Stomach smooth muscle (tissue), 2 donors: ENCODE measurements at regions not wholly inside any gene's neighbourhood (a gene's known extent, or its start where the extent isn't known, plus 50 kb on each side); places are given as distances from the start of the nearest gene placed in this dataset.

Experiments
- H3K27ac ChIP-seq: one replicate; pipeline ENCODE4 v1.7.0; 2013; ENCODE audit warnings: mild to moderate bottlenecking, low read length, inconsistent platforms
- H3K27me3 ChIP-seq, 2 donors: one replicate each; pipeline ENCODE4 v1.7.0; 2013; ENCODE audit warnings: low read length in 2 of 2; ENCODE audit not compliant: insufficient read depth in 2 of 2, control insufficient read depth in 1 of 2
- H3K36me3 ChIP-seq, 2 donors: one replicate each; pipeline ENCODE4 v1.7.0; 2013; ENCODE audit warnings: low read length in 2 of 2; ENCODE audit not compliant: control insufficient read depth in 2 of 2, insufficient read depth in 2 of 2
- H3K4me1 ChIP-seq: one replicate; pipeline ENCODE4 v1.7.0; 2013; ENCODE audit warnings: low read length; ENCODE audit not compliant: control insufficient read depth, insufficient read depth
- H3K4me3 ChIP-seq, 2 donors: one replicate each; pipeline ENCODE4 v1.7.0; 2013; ENCODE audit warnings: low read length in 2 of 2
- H3K9ac ChIP-seq, 2 donors: one replicate each; pipeline ENCODE4 v1.7.0; 2013; ENCODE audit warnings: low read length in 2 of 2, mild to moderate bottlenecking in 1 of 2
- H3K9me3 ChIP-seq, 2 donors: one replicate each; pipeline ENCODE4 v1.7.0; 2013; ENCODE audit warnings: low read length in 2 of 2; ENCODE audit not compliant: control insufficient read depth in 2 of 2
- donor health status: healthy.
- donor health status: Pancreatic carcinoma.

GRCh38 chr11:29009426-29009825 is 901.2 kb downstream of the METTL15 start:
- Histone ChIP-seq H3K9me3 (no peaks in the 10 kb centered on the region), H3K4me1 (no peaks in the 10 kb centered on the region), H3K27me3 (no peaks in the 10 kb centered on the region), H3K4me3 (no peak overlapping the region), H3K9ac (no peak overlapping the region), H3K36me3 (no peaks in the 10 kb centered on the region), H3K27ac (no peak overlapping the region)

DNA sequence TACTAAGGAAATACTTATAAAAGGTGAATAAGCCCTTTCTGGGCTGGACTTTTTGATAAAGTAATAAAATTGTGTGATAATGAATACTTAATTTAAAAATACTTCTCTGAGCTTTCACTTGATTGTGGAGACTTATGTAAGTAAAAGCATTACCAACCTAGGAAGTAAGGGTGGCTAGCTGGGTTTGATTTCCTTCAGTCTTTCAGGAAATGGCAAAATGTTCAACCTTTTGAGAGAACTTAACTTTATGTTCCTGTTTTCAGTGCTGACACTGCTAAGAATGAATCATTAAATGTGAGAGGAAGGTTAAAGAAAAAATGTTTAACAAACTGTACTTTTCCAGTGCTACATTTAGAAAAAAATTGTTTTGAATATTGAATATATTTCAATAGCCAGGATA is 900.3 kb downstream of the METTL15 start:
- Histone ChIP-seq H3K27me3 (no peaks in the 10 kb centered on the region), H3K27ac (no peak overlapping the region), H3K4me1 (no peaks in the 10 kb centered on the region), H3K36me3 (no peaks in the 10 kb centered on the region), H3K4me3 (no peak overlapping the region), H3K9ac (no peak overlapping the region), H3K9me3 (no peaks in the 10 kb centered on the region)

GRCh38 chr11:29006668-29007067 is 898.5 kb downstream of the METTL15 start:
- Histone ChIP-seq H3K9me3 (no peaks in the 10 kb centered on the region), H3K27me3 (no peaks in the 10 kb centered on the region), H3K4me1 (no peaks in the 10 kb centered on the region), H3K4me3 (no peak overlapping the region), H3K36me3 (no peaks in the 10 kb centered on the region), H3K27ac (no peak overlapping the region), H3K9ac (no peak overlapping the region)

GRCh38 chr11:29005401-29005980 is 897.3 kb downstream of the METTL15 start:
- H3K9me3 ChIP-seq = no peaks in the 10 kb centered on the region
- no peaks in the 10 kb centered on the region for H3K36me3 ChIP-seq
- no peak overlapping the region for H3K27ac ChIP-seq
- H3K4me1 ChIP-seq = no peaks in the 10 kb centered on the region
- no peak overlapping the region for H3K9ac ChIP-seq
- no peak overlapping the region for H3K4me3 ChIP-seq
- no peaks in the 10 kb centered on the region for H3K27me3 ChIP-seq

DNA sequence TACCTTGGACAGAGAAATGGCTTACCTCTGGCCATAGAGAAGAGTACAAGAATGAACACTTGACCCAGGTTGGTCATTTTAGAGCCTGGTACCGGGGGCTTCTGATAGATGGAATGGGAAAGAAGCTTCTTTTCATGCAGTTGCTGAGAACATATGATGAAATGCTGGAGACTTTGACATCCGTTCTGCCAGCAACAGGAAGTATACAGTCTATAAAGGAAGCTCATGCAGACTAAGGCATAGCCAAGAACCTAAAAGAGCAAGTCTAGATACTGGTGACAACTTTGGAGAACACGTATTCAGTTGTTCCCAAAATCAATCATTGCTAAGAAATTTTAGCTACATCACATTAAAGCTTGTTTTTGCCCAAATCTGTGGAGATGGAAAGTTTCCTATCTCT is 894.6 kb downstream of the METTL15 start:
- no peaks in the 10 kb centered on the region for H3K9me3 ChIP-seq

GRCh38 chr11:28999620-29000019 is 891.4 kb downstream of the METTL15 start:
- no peaks in the 10 kb centered on the region for H3K27me3 ChIP-seq
- no peak overlapping the region for H3K4me3 ChIP-seq
- no peak overlapping the region for H3K9ac ChIP-seq
- H3K9me3 ChIP-seq = no peaks in the 10 kb centered on the region
- H3K36me3 ChIP-seq = no peaks in the 10 kb centered on the region
- H3K27ac ChIP-seq = no peak overlapping the region
- no peaks in the 10 kb centered on the region for H3K4me1 ChIP-seq

More for the DNA sequence above, 894.6 kb downstream of the METTL15 start:
- H3K4me1 ChIP-seq = no peaks in the 10 kb centered on the region
- no peaks in the 10 kb centered on the region for H3K36me3 ChIP-seq
- H3K27me3 ChIP-seq = no peaks in the 10 kb centered on the region
- H3K4me3 ChIP-seq = no peak overlapping the region
- no peak overlapping the region for H3K27ac ChIP-seq
- no peak overlapping the region for H3K9ac ChIP-seq

DNA sequence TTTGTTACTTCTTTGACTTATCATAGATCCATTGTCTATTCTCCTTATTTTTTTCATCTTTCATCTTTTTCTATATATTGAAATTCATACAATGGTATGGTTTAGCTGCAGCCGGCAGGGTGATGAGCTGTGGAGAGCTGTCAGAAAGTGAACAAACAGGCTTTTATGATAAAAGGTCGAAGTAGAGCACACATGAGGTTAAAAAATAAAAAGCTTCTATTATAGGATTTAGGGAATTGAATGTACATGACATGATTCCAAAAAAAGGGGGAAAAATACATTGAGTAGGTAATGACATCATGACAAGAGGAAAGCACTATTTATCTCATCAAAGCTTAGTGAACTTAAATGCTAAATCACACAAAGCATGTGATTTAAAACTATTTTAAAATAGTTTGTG is 884.8 kb downstream of the METTL15 start:
- no peak overlapping the region for H3K4me3 ChIP-seq
- H3K9me3 ChIP-seq = no peaks in the 10 kb centered on the region
- no peak overlapping the region for H3K27ac ChIP-seq
- no peaks in the 10 kb centered on the region for H3K4me1 ChIP-seq
- no peaks in the 10 kb centered on the region for H3K36me3 ChIP-seq
- no peak overlapping the region for H3K9ac ChIP-seq
- H3K27me3 ChIP-seq = no peaks in the 10 kb centered on the region

DNA sequence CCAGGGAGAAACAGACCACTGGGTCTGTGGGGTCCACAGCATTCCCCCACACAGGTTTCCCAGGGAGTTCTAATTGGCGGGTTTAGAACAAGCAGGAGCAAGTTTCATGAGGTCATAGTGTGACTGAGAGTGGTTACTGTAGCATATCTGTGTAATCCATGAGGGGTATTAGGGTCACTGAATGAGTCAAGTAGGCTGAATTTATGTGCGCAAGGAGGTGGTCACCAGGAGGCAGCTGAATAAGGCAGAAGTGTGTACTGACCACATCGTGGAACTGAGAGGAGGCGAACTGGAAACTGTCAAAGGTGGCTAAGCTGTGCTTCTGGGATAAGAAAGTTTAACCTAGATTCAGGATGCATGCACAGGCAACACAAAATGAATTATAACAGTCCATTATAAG is 876.0 kb downstream of the METTL15 start:
- H3K9ac ChIP-seq = no peak overlapping the region
- no peaks in the 10 kb centered on the region for H3K9me3 ChIP-seq
- H3K4me1 ChIP-seq = no peaks in the 10 kb centered on the region
- H3K27ac ChIP-seq = no peak overlapping the region
- no peaks in the 10 kb centered on the region for H3K36me3 ChIP-seq
- no peak overlapping the region for H3K4me3 ChIP-seq
- H3K27me3 ChIP-seq = no peaks in the 10 kb centered on the region

DNA sequence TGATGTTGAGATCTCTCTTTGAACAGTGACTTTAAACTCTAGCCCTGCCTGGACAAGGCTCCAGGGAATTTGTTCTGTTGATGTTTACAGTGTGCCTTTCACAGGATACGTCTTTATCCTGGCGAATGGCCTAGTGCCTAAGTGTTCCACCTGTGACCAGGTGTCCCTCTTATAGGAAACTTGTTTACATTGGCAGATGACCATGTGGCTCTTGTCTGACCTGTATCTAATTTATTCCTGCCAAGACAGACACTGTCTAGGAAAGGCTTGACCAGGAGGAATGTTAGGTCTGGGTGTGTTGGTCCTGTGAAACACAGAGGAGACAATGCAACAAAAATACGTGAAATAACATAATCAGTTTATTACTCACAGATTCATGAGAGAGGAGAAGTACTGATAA is 875.6 kb downstream of the METTL15 start:
- no peak overlapping the region for H3K4me3 ChIP-seq
- H3K4me1 ChIP-seq = no peaks in the 10 kb centered on the region
- H3K36me3 ChIP-seq = no peaks in the 10 kb centered on the region
- H3K27ac ChIP-seq = no peak overlapping the region
- H3K9me3 ChIP-seq = no peaks in the 10 kb centered on the region
- no peaks in the 10 kb centered on the region for H3K27me3 ChIP-seq
- H3K9ac ChIP-seq = no peak overlapping the region

- Histone ChIP-seq H3K9ac (no peak overlapping the region), H3K4me1 (no peaks in the 10 kb centered on the region), H3K27me3 (peaks cover 0 to 2% of the 10 kb centered on the region in 2 donors), H3K36me3 (no peaks in the 10 kb centered on the region), H3K4me3 (no peak overlapping the region), H3K9me3 (no peaks in the 10 kb centered on the region), H3K27ac (no peak overlapping the region)
Measured at GRCh38 chr11:28981381-28981780, 873.2 kb downstream of the METTL15 start.

DNA sequence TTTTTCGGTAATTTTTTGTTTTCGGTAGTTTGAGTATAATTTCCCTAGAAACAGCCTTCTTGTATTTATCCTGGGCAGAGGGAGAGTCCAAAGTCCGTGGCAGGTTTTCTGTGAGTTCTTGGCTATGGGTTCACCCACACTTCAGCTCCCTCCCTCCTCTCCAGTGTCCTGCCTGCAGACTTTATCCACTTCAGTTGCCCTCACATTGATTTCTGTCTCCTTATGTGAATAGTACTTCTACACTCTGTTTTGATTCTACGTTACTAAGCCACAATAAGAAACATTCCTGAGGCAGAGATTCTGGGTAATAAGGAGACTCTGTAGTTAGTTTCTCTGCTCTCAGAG is 868.6 kb downstream of the METTL15 start:
- H3K4me3 ChIP-seq = no peak overlapping the region
- H3K4me1 ChIP-seq = no peaks in the 10 kb centered on the region
- no peaks in the 10 kb centered on the region for H3K36me3 ChIP-seq
- H3K27ac ChIP-seq = no peak overlapping the region
- H3K9ac ChIP-seq = no peak overlapping the region
- H3K27me3 ChIP-seq = peaks cover 0 to 2% of the 10 kb centered on the region in 2 donors
- no peaks in the 10 kb centered on the region for H3K9me3 ChIP-seq
